CD14-positive monocyte (primary cell): ENCODE measurements at regions not wholly inside any gene's neighbourhood (a gene's known extent, or its start where the extent isn't known, plus 50 kb on each side); places are given as distances from the start of the nearest gene placed in this dataset.
A peak's percentile ranks its signal among the peaks of the same experiment; 100 is the strongest.

ENCODE experiments used
- DNase-seq, 3 donors: peaks; one replicate each; pipeline ENCODE4 v3.0.0-alpha.2; 2011 to 2022
- H2AFZ ChIP-seq: 2 replicates; pipeline ENCODE4 v1.6.0; 2012; ENCODE audit warnings: mild to moderate bottlenecking, low read depth, low read length, inconsistent platforms; ENCODE audit not compliant: insufficient read depth, poor library complexity, severe bottlenecking
- H3K27ac ChIP-seq, 2 donors: 1 replicate in 1 of 2; 2 replicates in 1 of 2; pipeline ENCODE4 v1.5.1; 2012 to 2013; ENCODE audit warnings: low read length in 2 of 2, control low read depth in 1 of 2, inconsistent platforms in 1 of 2, low read depth in 1 of 2, mild to moderate bottlenecking in 1 of 2
- H3K27me3 ChIP-seq, 2 donors: one replicate each; pipeline versions ENCODE4 v1.6.0 to v1.6.1; 2011 to 2013; ENCODE audit warnings: low read length in 2 of 2; ENCODE audit not compliant: control insufficient read depth in 2 of 2, insufficient read depth in 2 of 2
- H3K36me3 ChIP-seq, 2 donors: replicated peaks in 1 of 2; 1 replicate in 1 of 2; 2 replicates in 1 of 2; pipeline versions ENCODE4 v1.5.1 to v1.6.1; 2012 to 2013; ENCODE audit warnings: low read length in 2 of 2, control low read depth in 1 of 2, inconsistent platforms in 1 of 2, mild to moderate bottlenecking in 1 of 2; ENCODE audit not compliant: insufficient read depth in 2 of 2, control insufficient read depth in 1 of 2
- H3K4me1 ChIP-seq, 2 donors: 1 replicate in 1 of 2; 2 replicates in 1 of 2; pipeline versions ENCODE4 v1.5.1 to v1.6.1; 2012 to 2013; ENCODE audit warnings: low read length in 2 of 2, control low read depth in 1 of 2, inconsistent platforms in 1 of 2, mild to moderate bottlenecking in 1 of 2, moderate library complexity in 1 of 2; ENCODE audit not compliant: insufficient read depth in 2 of 2, control insufficient read depth in 1 of 2
- H3K4me2 ChIP-seq: replicated peaks from 2 replicates; pipeline ENCODE3; 2012; ENCODE audit warnings: low read length, moderate library complexity, mild to moderate bottlenecking; ENCODE audit not compliant: poor library complexity, severe bottlenecking; ENCODE audit errors: extremely low read depth
- H3K4me3 ChIP-seq, 3 experiments: fragments of 200-600 bp in 1 of 3; sonication (generic) in 1 of 3; replicated peaks in 1 of 3; 1 replicate in 2 of 3; 2 replicates in 1 of 3; pipeline ENCODE4 v1.5.1; 2011 to 2013; ENCODE audit warnings: low read length in 3 of 3, mild to moderate bottlenecking in 3 of 3, control low read depth in 2 of 3, low read depth in 2 of 3, inconsistent platforms in 1 of 3, moderate library complexity in 1 of 3
- H3K79me2 ChIP-seq: 2 replicates; pipeline ENCODE4 v1.6.0; 2012; ENCODE audit warnings: mild to moderate bottlenecking, control low read depth, inconsistent platforms, low read length, moderate library complexity; ENCODE audit not compliant: insufficient read depth
- H3K9ac ChIP-seq: 2 replicates; pipeline ENCODE4 v1.6.0; 2017; ENCODE audit warnings: low read length, mild to moderate bottlenecking; ENCODE audit not compliant: insufficient read depth, poor library complexity, severe bottlenecking
- H3K9me3 ChIP-seq, 2 donors: replicated peaks in 1 of 2; 1 replicate in 1 of 2; 2 replicates in 1 of 2; pipeline versions ENCODE4 v1.5.1 to v1.6.1; 2012 to 2013; ENCODE audit warnings: low read length in 2 of 2, control low read depth in 1 of 2; ENCODE audit not compliant: control insufficient read depth in 1 of 2, insufficient read depth in 1 of 2
- H4K20me1 ChIP-seq: 2 replicates; pipeline ENCODE4 v1.6.0; 2012; ENCODE audit warnings: mild to moderate bottlenecking, low read length, control low read depth, moderate library complexity; ENCODE audit not compliant: insufficient read depth
- H3K27ac Mint-ChIP-seq, 7 donors: one replicate each; pipeline ENCODE4 v1.8.0; 2020; ENCODE audit warnings: mild to moderate bottlenecking in 7 of 7, mixed read lengths in 7 of 7, moderate library complexity in 6 of 7, inconsistent platforms in 2 of 7
- H3K27me3 Mint-ChIP-seq, 3 donors: one replicate each; pipeline ENCODE4 v1.8.0; 2021 to 2022; ENCODE audit warnings: low read depth in 3 of 3, mild to moderate bottlenecking in 3 of 3, mixed read lengths in 3 of 3, moderate library complexity in 3 of 3, inconsistent platforms in 1 of 3
- H3K36me3 Mint-ChIP-seq, 2 donors: one replicate each; pipeline ENCODE4 v1.8.0; 2020; ENCODE audit warnings: mixed read lengths in 2 of 2, inconsistent platforms in 1 of 2, mild to moderate bottlenecking in 1 of 2
- H3K4me1 Mint-ChIP-seq: one replicate; pipeline ENCODE4 v1.8.0; 2020; ENCODE audit warnings: mild to moderate bottlenecking, mixed read lengths
- H3K4me3 Mint-ChIP-seq, 2 donors: one replicate each; pipeline ENCODE4 v1.8.0; 2020; ENCODE audit warnings: mild to moderate bottlenecking in 2 of 2, mixed read lengths in 2 of 2, moderate library complexity in 1 of 2
- H3K9me3 Mint-ChIP-seq, 7 donors: one replicate each; pipeline ENCODE4 v1.8.0; 2020 to 2022; ENCODE audit warnings: mixed read lengths in 7 of 7, mild to moderate bottlenecking in 6 of 7, moderate library complexity in 6 of 7, inconsistent platforms in 2 of 7
- WGBS: methylation state at CpG from one replicate; pipeline ENCODE4 v1.1.5; 2013; ENCODE audit warnings: missing lambda C conversion rate; ENCODE audit not compliant: insufficient coverage; 5-methylcytosine and 5-hydroxymethylcytosine counted together
- intact Hi-C, 2 donors: fragments of 100-400 bp; cut with micrococcal nuclease; formaldehyde crosslinking; loops; one replicate each; pipeline versions ENCODE4 v1.15.0 to v1.15.1; 2023
- TF ChIP-seq, protein P1 (sequence below): fragments of 200-600 bp; IDR thresholded peaks from one replicate; pipeline ENCODE4 v1.8.0; 2022; ENCODE audit warnings: antibody characterized with exemption, mild to moderate bottlenecking

DNA sequence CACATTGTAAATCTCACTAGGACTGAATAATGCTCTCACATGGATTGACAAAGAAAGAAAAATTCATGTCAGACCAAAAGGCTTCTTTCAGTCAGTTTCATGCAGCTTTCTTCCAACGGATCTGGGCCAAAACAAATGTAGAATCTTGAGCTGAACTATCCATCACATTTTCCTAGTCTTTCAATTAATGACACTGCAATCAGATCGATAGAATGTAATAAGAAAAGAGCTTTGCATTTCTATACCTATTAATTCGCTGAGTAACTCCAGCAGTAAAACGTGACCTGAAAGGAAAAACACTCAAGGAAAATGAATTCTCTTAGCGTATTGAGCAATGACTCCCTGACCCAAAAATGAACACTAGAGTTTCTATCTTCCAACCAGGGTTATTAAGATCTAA lies 194.8 kb upstream of the BLID start:
- peaks cover 5% of the 10 kb centered on the region for H3K4me1 Mint-ChIP-seq
- no peak overlapping the region for H3K4me3 ChIP-seq
- H2AFZ ChIP-seq: no peak overlapping the region
- H3K27ac ChIP-seq: no peak overlapping the region
- peaks cover 0 to 1% (median 0%) of the 10 kb centered on the region in 7 donors for H3K9me3 Mint-ChIP-seq
- H4K20me1 ChIP-seq: no peaks in the 10 kb centered on the region
- intact Hi-C loops: no loop called here
- TF ChIP-seq, protein P1, sequence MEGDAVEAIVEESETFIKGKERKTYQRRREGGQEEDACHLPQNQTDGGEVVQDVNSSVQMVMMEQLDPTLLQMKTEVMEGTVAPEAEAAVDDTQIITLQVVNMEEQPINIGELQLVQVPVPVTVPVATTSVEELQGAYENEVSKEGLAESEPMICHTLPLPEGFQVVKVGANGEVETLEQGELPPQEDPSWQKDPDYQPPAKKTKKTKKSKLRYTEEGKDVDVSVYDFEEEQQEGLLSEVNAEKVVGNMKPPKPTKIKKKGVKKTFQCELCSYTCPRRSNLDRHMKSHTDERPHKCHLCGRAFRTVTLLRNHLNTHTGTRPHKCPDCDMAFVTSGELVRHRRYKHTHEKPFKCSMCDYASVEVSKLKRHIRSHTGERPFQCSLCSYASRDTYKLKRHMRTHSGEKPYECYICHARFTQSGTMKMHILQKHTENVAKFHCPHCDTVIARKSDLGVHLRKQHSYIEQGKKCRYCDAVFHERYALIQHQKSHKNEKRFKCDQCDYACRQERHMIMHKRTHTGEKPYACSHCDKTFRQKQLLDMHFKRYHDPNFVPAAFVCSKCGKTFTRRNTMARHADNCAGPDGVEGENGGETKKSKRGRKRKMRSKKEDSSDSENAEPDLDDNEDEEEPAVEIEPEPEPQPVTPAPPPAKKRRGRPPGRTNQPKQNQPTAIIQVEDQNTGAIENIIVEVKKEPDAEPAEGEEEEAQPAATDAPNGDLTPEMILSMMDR: no peak
- H3K27ac Mint-ChIP-seq: no peak overlapping the region
- H3K27me3 ChIP-seq: no peaks in the 10 kb centered on the region
- H3K36me3 Mint-ChIP-seq: no peaks in the 10 kb centered on the region
- no peak overlapping the region for H3K9ac ChIP-seq
- no peak for DNase-seq
- no peak overlapping the region for H3K4me2 ChIP-seq
- H3K4me1 ChIP-seq: peaks cover 0 to under 1% of the 10 kb centered on the region in 2 donors
- no peaks in the 10 kb centered on the region for H3K79me2 ChIP-seq
- no CpG with 5 or more reads among the region's 5 CpGs for WGBS
- no peaks in the 10 kb centered on the region for H3K9me3 ChIP-seq
- H3K36me3 ChIP-seq: no peaks in the 10 kb centered on the region
- H3K27me3 Mint-ChIP-seq: peaks cover 0 to 2% (median 1%) of the 10 kb centered on the region in 3 donors
- H3K4me3 Mint-ChIP-seq: no peak overlapping the region

DNA sequence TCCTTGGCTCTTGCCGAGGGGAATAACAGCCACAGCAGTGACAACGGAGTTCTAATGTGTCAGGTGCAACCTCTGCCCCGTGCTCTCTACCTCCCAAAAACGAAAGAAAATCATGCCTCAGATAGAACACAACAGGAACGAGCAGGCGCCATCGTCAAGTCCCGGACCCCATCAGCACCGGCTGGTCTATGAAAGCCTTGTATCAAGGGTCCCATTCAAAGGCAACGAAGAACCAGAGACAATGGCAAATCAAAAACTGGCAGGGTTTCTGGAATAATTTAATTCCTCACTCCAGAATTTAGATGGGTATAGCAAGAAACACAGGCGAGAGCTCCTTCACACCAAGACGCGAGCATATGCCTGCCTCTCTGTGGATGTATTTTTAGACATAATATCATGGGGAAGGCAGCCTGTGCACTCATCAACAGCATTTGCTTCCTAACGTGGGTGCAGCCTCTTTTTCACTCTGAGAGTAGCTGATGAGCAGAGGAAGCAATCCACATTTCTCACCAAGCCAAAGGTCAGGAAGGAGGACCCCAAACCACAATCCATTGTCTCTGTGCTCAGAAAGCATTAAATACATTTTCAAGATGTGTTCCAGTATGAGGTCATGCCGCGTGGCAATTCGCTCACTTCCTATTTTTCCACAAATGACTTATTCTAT lies 193.4 kb upstream of the BLID start:
- H3K27me3 Mint-ChIP-seq: peaks cover 0 to 2% (median 1%) of the 10 kb centered on the region in 3 donors
- Histone ChIP-seq H3K9me3 (no peaks in the 10 kb centered on the region), H3K9ac (no peak overlapping the region), H2AFZ (peak overlapping the region; percentile 16), H4K20me1 (no peaks in the 10 kb centered on the region), H3K4me3 (no peak overlapping the region), H3K4me2 (no peak overlapping the region), H3K27ac (no peak overlapping the region), H3K27me3 (no peaks in the 10 kb centered on the region), H3K36me3 (no peaks in the 10 kb centered on the region), H3K4me1 (no peaks in the 10 kb centered on the region), H3K79me2 (no peaks in the 10 kb centered on the region)
- TF ChIP-seq, protein P1: no peak
- peaks cover 3% of the 10 kb centered on the region for H3K4me1 Mint-ChIP-seq
- no peaks in the 10 kb centered on the region for H3K36me3 Mint-ChIP-seq
- DNase-seq: no peak
- H3K9me3 Mint-ChIP-seq: peaks cover 0 to 1% (median 0%) of the 10 kb centered on the region in 7 donors
- H3K4me3 Mint-ChIP-seq: no peak overlapping the region
- intact Hi-C loops: no loop called here
- peak overlapping the region in 1 of 7 donors; percentile 22 for H3K27ac Mint-ChIP-seq
- WGBS: 90% methylated on average over 10 of the region's 17 CpGs
